ENCODE measurements at regions not wholly inside any gene's neighbourhood (a gene's known extent, or its start where the extent isn't known, plus 50 kb on each side); places are given as distances from the start of the nearest gene placed in this dataset.
"Not testable (repeated sequence)": the region's sequence is repeated elsewhere in the genome, so short reads cannot be mapped to it uniquely, and the experiment has no call there.

- not testable (repeated sequence) for H3K9me3 ChIP-seq (ENCODE audit: control insufficient read depth in 2 of 2, insufficient read depth in 1 of 2, low read length in 1 of 2); H3K4me3 ChIP-seq (ENCODE audit: low read length in 2 of 2); H3K36me3 ChIP-seq (ENCODE audit: control insufficient read depth in 2 of 2, insufficient read depth in 2 of 2, low read length in 1 of 2); H3K27ac ChIP-seq (ENCODE audit: low read depth in 1 of 2, low read length in 1 of 2); DNase-seq (ENCODE audit: low read depth in 6 of 9, low spot score in 9 of 9); H3K4me1 ChIP-seq (ENCODE audit: control insufficient read depth in 2 of 2, insufficient read depth in 2 of 2, low read length in 2 of 2); H3K27me3 ChIP-seq (ENCODE audit: control insufficient read depth in 2 of 2, insufficient read depth in 1 of 2, low read length in 1 of 2)
- WGBS: 83% methylated on average over 3 of the region's 3 CpGs
These were observed 164.0 kb upstream of the NPAP1 start for GRCh38 chr15:24511598-24511997.

GRCh38 chr15:24518772-24519171 is 156.8 kb upstream of the NPAP1 start:
- not testable (repeated sequence) for DNase-seq (ENCODE audit: low read depth in 6 of 9, low spot score in 9 of 9); H3K27ac ChIP-seq (ENCODE audit: low read depth in 1 of 2, low read length in 1 of 2); H3K27me3 ChIP-seq (ENCODE audit: control insufficient read depth in 2 of 2, insufficient read depth in 1 of 2, low read length in 1 of 2); H3K4me3 ChIP-seq (ENCODE audit: low read length in 2 of 2); H3K4me1 ChIP-seq (ENCODE audit: control insufficient read depth in 2 of 2, insufficient read depth in 2 of 2, low read length in 2 of 2); H3K36me3 ChIP-seq (ENCODE audit: control insufficient read depth in 2 of 2, insufficient read depth in 2 of 2, low read length in 1 of 2); H3K9me3 ChIP-seq (ENCODE audit: control insufficient read depth in 2 of 2, insufficient read depth in 1 of 2, low read length in 1 of 2)
- WGBS: 92% methylated on average over 4 of the region's 4 CpGs

- DNase-seq (ENCODE audit: low read depth in 6 of 9, low spot score in 9 of 9); H3K27me3 ChIP-seq (ENCODE audit: control insufficient read depth in 2 of 2, insufficient read depth in 1 of 2, low read length in 1 of 2); H3K27ac ChIP-seq (ENCODE audit: low read depth in 1 of 2, low read length in 1 of 2); H3K4me3 ChIP-seq (ENCODE audit: low read length in 2 of 2); H3K36me3 ChIP-seq (ENCODE audit: control insufficient read depth in 2 of 2, insufficient read depth in 2 of 2, low read length in 1 of 2); H3K4me1 ChIP-seq (ENCODE audit: control insufficient read depth in 2 of 2, insufficient read depth in 2 of 2, low read length in 2 of 2); H3K9me3 ChIP-seq (ENCODE audit: control insufficient read depth in 2 of 2, insufficient read depth in 1 of 2, low read length in 1 of 2): not testable (repeated sequence)
- WGBS: 55% methylated on average over 3 of the region's 3 CpGs
These were observed 144.3 kb upstream of the NPAP1 start for GRCh38 chr15:24531235-24531634.

GRCh38 chr15:24534032-24534431 is 141.5 kb upstream of the NPAP1 start:
- not testable (repeated sequence) for H3K4me3 ChIP-seq (ENCODE audit: low read length in 2 of 2); H3K4me1 ChIP-seq (ENCODE audit: control insufficient read depth in 2 of 2, insufficient read depth in 2 of 2, low read length in 2 of 2); H3K27ac ChIP-seq (ENCODE audit: low read depth in 1 of 2, low read length in 1 of 2); H3K27me3 ChIP-seq (ENCODE audit: control insufficient read depth in 2 of 2, insufficient read depth in 1 of 2, low read length in 1 of 2); H3K36me3 ChIP-seq (ENCODE audit: control insufficient read depth in 2 of 2, insufficient read depth in 2 of 2, low read length in 1 of 2); DNase-seq (ENCODE audit: low read depth in 6 of 9, low spot score in 9 of 9); H3K9me3 ChIP-seq (ENCODE audit: control insufficient read depth in 2 of 2, insufficient read depth in 1 of 2, low read length in 1 of 2)
- WGBS: 95% methylated on average over 1 of the region's 1 CpG

- H3K27ac ChIP-seq (ENCODE audit: low read depth in 1 of 2, low read length in 1 of 2); DNase-seq (ENCODE audit: low read depth in 6 of 9, low spot score in 9 of 9); H3K4me1 ChIP-seq (ENCODE audit: control insufficient read depth in 2 of 2, insufficient read depth in 2 of 2, low read length in 2 of 2); H3K9me3 ChIP-seq (ENCODE audit: control insufficient read depth in 2 of 2, insufficient read depth in 1 of 2, low read length in 1 of 2); H3K4me3 ChIP-seq (ENCODE audit: low read length in 2 of 2); H3K36me3 ChIP-seq (ENCODE audit: control insufficient read depth in 2 of 2, insufficient read depth in 2 of 2, low read length in 1 of 2); H3K27me3 ChIP-seq (ENCODE audit: control insufficient read depth in 2 of 2, insufficient read depth in 1 of 2, low read length in 1 of 2): not testable (repeated sequence)
- 86% methylated on average over 5 of the region's 5 CpGs for WGBS
These were observed 118.3 kb upstream of the NPAP1 start for GRCh38 chr15:24557281-24557680.

- Histone ChIP-seq H3K4me3 (ENCODE audit: low read length in 2 of 2) (no peak overlapping the region), H3K36me3 (ENCODE audit: control insufficient read depth in 2 of 2, insufficient read depth in 2 of 2, low read length in 1 of 2) (no peaks in the 10 kb centered on the region), H3K27ac (ENCODE audit: low read depth in 1 of 2, low read length in 1 of 2) (no peak overlapping the region), H3K4me1 (ENCODE audit: control insufficient read depth in 2 of 2, insufficient read depth in 2 of 2, low read length in 2 of 2) (no peaks in the 10 kb centered on the region), H3K9me3 (ENCODE audit: control insufficient read depth in 2 of 2, insufficient read depth in 1 of 2, low read length in 1 of 2) (peaks cover 0 to 1% of the 10 kb centered on the region in 2 donors), H3K27me3 (ENCODE audit: control insufficient read depth in 2 of 2, insufficient read depth in 1 of 2, low read length in 1 of 2) (no peaks in the 10 kb centered on the region)
- WGBS: 76% methylated on average over 4 of the region's 4 CpGs
- DNase-seq (ENCODE audit: low read depth in 6 of 9, low spot score in 9 of 9): no peak
These were observed 67.9 kb upstream of the NPAP1 start for GRCh38 chr15:24607636-24608035.

- Histone ChIP-seq H3K27ac (ENCODE audit: low read depth in 1 of 2, low read length in 1 of 2) (no peak overlapping the region), H3K4me3 (ENCODE audit: low read length in 2 of 2) (no peak overlapping the region), H3K36me3 (ENCODE audit: control insufficient read depth in 2 of 2, insufficient read depth in 2 of 2, low read length in 1 of 2) (no peaks in the 10 kb centered on the region), H3K9me3 (ENCODE audit: control insufficient read depth in 2 of 2, insufficient read depth in 1 of 2, low read length in 1 of 2) (peaks cover 0 to 3% of the 10 kb centered on the region in 2 donors), H3K4me1 (ENCODE audit: control insufficient read depth in 2 of 2, insufficient read depth in 2 of 2, low read length in 2 of 2) (no peaks in the 10 kb centered on the region), H3K27me3 (ENCODE audit: control insufficient read depth in 2 of 2, insufficient read depth in 1 of 2, low read length in 1 of 2) (no peaks in the 10 kb centered on the region)
- 53% methylated on average over 1 of the region's 1 CpG for WGBS
- DNase-seq (ENCODE audit: low read depth in 6 of 9, low spot score in 9 of 9): no peak
These were observed 57.9 kb upstream of the NPAP1 start for GRCh38 chr15:24617646-24618045.

- WGBS: 85% methylated on average over 3 of the region's 3 CpGs
- H3K27me3 ChIP-seq (ENCODE audit: control insufficient read depth in 2 of 2, insufficient read depth in 1 of 2, low read length in 1 of 2): no peaks in the 10 kb centered on the region
- H3K36me3 ChIP-seq (ENCODE audit: control insufficient read depth in 2 of 2, insufficient read depth in 2 of 2, low read length in 1 of 2): no peaks in the 10 kb centered on the region
- H3K9me3 ChIP-seq (ENCODE audit: control insufficient read depth in 2 of 2, insufficient read depth in 1 of 2, low read length in 1 of 2): peaks cover 0 to 3% of the 10 kb centered on the region in 2 donors
- no peak overlapping the region for H3K4me3 ChIP-seq (ENCODE audit: low read length in 2 of 2)
- H3K27ac ChIP-seq (ENCODE audit: low read depth in 1 of 2, low read length in 1 of 2): no peak overlapping the region
- no peaks in the 10 kb centered on the region for H3K4me1 ChIP-seq (ENCODE audit: control insufficient read depth in 2 of 2, insufficient read depth in 2 of 2, low read length in 2 of 2)
- DNase-seq (ENCODE audit: low read depth in 6 of 9, low spot score in 9 of 9): no peak
These were observed 53.9 kb upstream of the NPAP1 start for GRCh38 chr15:24621630-24622215.
